Kidney tubule cell (primary cell): ENCODE measurements at regions not wholly inside any gene's neighbourhood (a gene's known extent, or its start where the extent isn't known, plus 50 kb on each side); places are given as distances from the start of the nearest gene placed in this dataset.

ENCODE experiments used
- DNase-seq: peaks from one replicate; pipeline ENCODE4 v3.0.0-alpha.2; 2018; ENCODE audit warnings: low spot score

- DNase-seq = no peak
Observed at GRCh38 chr17:51491416-51491815, 231.1 kb downstream of the UTP18 start.

GRCh38 chr17:51493206-51493605 is 232.9 kb downstream of the UTP18 start:
- DNase-seq = no peak

GRCh38 chr17:51496378-51496777 is 236.0 kb downstream of the UTP18 start:
- no peak for DNase-seq

- DNase-seq = no peak
Observed at GRCh38 chr17:51499897-51500296, 239.6 kb downstream of the UTP18 start.

GRCh38 chr17:51500454-51500853 is 240.1 kb downstream of the UTP18 start:
- no peak for DNase-seq

- no peak for DNase-seq
Observed at GRCh38 chr17:51505450-51505849, 245.1 kb downstream of the UTP18 start.

GRCh38 chr17:51507444-51507843 is 247.1 kb downstream of the UTP18 start:
- no peak for DNase-seq

GRCh38 chr17:51508048-51508447 is 247.7 kb downstream of the UTP18 start:
- no peak for DNase-seq

- DNase-seq = no peak
Observed at GRCh38 chr17:51510940-51511339, 250.6 kb downstream of the UTP18 start.

- no peak for DNase-seq
Observed at GRCh38 chr17:51512220-51512907, 252.0 kb downstream of the UTP18 start.

GRCh38 chr17:51516924-51517323 is 256.6 kb downstream of the UTP18 start:
- no peak for DNase-seq

- no peak for DNase-seq
Observed at GRCh38 chr17:51524524-51524923, 264.2 kb downstream of the UTP18 start.

- DNase-seq = no peak
Observed at GRCh38 chr17:51526507-51526906, 266.2 kb downstream of the UTP18 start.

GRCh38 chr17:51527225-51527982 is 267.1 kb downstream of the UTP18 start:
- no peak for DNase-seq

GRCh38 chr17:51528111-51528510 is 267.8 kb downstream of the UTP18 start:
- no peak for DNase-seq

GRCh38 chr17:51533219-51533618 is 272.9 kb downstream of the UTP18 start:
- no peak for DNase-seq

- no peak for DNase-seq
Observed at GRCh38 chr17:51533821-51534220, 273.5 kb downstream of the UTP18 start.

GRCh38 chr17:51536627-51537026 is 276.3 kb downstream of the UTP18 start:
- DNase-seq = no peak

GRCh38 chr17:51537996-51538550 is 277.7 kb downstream of the UTP18 start:
- no peak for DNase-seq

GRCh38 chr17:51540151-51540550 is 279.8 kb downstream of the UTP18 start:
- no peak for DNase-seq

GRCh38 chr17:51541215-51541614 is 280.9 kb downstream of the UTP18 start:
- no peak for DNase-seq

GRCh38 chr17:51546114-51546513 is 285.8 kb downstream of the UTP18 start:
- no peak for DNase-seq

GRCh38 chr17:51548125-51548524 is 287.8 kb downstream of the UTP18 start:
- no peak for DNase-seq
